ENCODE measurements at regions not wholly inside any gene's neighbourhood (a gene's known extent, or its start where the extent isn't known, plus 50 kb on each side); places are given as distances from the start of the nearest gene placed in this dataset.

DNA sequence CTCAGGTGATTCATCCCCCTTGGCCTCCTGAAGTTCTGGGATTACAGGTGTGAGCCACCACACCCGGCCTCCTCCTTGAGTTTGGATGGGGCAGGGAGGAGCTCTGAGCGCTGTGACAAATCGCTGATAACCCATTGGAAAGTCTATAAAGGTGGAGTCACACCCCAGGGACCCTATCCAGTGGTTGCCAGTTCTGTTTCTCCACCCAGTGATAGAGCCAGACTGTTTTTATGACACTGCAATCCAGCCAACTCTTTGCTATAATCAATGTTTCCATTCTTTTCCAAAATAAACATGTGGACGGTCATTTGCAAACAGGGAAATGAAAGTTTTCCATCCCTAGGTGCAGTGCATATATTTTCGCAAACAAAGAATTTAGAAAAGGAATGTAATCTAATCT, 142.0 kb upstream of the PELI2 start:
- TF ChIP-seq CTCF (IDR thresholded peaks at IDR 0.05) (no peak), POLR2A (IDR thresholded peaks at IDR 0.05) (no peak), POLR2AphosphoS5 (IDR thresholded peaks at IDR 0.05) (no peak)
